ENCODE measurements at regions not wholly inside any gene's neighbourhood (a gene's known extent, or its start where the extent isn't known, plus 50 kb on each side); places are given as distances from the start of the nearest gene placed in this dataset.

GRCh38 chr22:48786679-48786996, 1041.0 kb downstream of the BRD1 start:
- intact Hi-C loops (cut with micrococcal nuclease) (no loop called here), dilution Hi-C loops (cut with HindIII; ENCODE audit: low sequenced_read_pairs, unreplicated experiment) (no loop called here), in situ Hi-C loops (cut with MboI; ENCODE audit: low sequenced_read_pairs) (no loop called here)
- H3K4me2 ChIP-seq (ENCODE audit: low read depth, low read length) = no peak overlapping the region
- no peaks in the 10 kb centered on the region for H3K79me1 ChIP-seq (ENCODE audit: low read depth in 1 of 2, low read length in 2 of 2)
- no peaks in the 10 kb centered on the region for H3K36me3 ChIP-seq (ENCODE audit: control insufficient read depth, insufficient read depth, low read length)
- TF ChIP-seq MAZ (IDR thresholded peaks at IDR 0.05; ENCODE audit: borderline replicate concordance, low read depth, low read length) (no peak), RAD21 (IDR thresholded peaks at IDR 0.05; ENCODE audit: low read length) (no peak), RCOR1 (IDR thresholded peaks at IDR 0.05; ENCODE audit: insufficient replicate concordance, low read length) (no peak), MXI1 (IDR thresholded peaks at IDR 0.05; ENCODE audit: borderline replicate concordance, low read depth, low read length) (no peak), ELK1 (IDR thresholded peaks at IDR 0.05; ENCODE audit: borderline replicate concordance, low read depth, low read length) (no peak), CHD1 (IDR thresholded peaks at IDR 0.05; ENCODE audit: low read depth, low read length) (no peak)
- H3K14ac ChIP-seq (replicated peaks; ENCODE audit: low read depth, low read length) = no peak overlapping the region
- H3K9me3 ChIP-seq (ENCODE audit: control insufficient read depth, insufficient read depth, low read length) = peaks cover 35% of the 10 kb centered on the region
- no peak overlapping the region for H3K18ac ChIP-seq (ENCODE audit: low read depth, low read length)
- H3K4me1 ChIP-seq (ENCODE audit: control insufficient read depth, insufficient read depth, low read length) = no peaks in the 10 kb centered on the region
- no peak overlapping the region for H2BK15ac ChIP-seq (ENCODE audit: low read depth, low read length)
- WGBS, 2 experiments (ENCODE audit: extremely low coverage in 2 of 2, insufficient read length in 1 of 2) = no CpG with 5 or more reads among the region's 3 CpGs
- no peak for DNase-seq
- H4K20me1 ChIP-seq (ENCODE audit: insufficient read depth, low read length) = no peaks in the 10 kb centered on the region
- H3K9ac ChIP-seq (ENCODE audit: low read depth, low read length) = no peak overlapping the region
- no peaks in the 10 kb centered on the region for H3K27me3 ChIP-seq (ENCODE audit: control insufficient read depth, insufficient read depth, low read length)
- BruUV-seq (replicated peaks) = no TSS peak
- H3K23ac ChIP-seq (ENCODE audit: low read depth, low read length) = no peak overlapping the region
- H2AK9ac ChIP-seq (replicated peaks; ENCODE audit: low read depth, low read length, poor library complexity) = no peak overlapping the region
- no peak overlapping the region for H3K56ac ChIP-seq (ENCODE audit: extremely low read depth, insufficient read depth, low read length)
- no peak overlapping the region for H2BK20ac ChIP-seq (ENCODE audit: low read depth, low read length)
- no peak overlapping the region for H2BK120ac ChIP-seq (ENCODE audit: low read depth, low read length)
- H4K91ac ChIP-seq (ENCODE audit: insufficient read depth, low read depth, low read length) = no peak overlapping the region
- H3K4ac ChIP-seq (ENCODE audit: low read depth, low read length) = no peak overlapping the region
- ChIA-PET CTCF (no interaction called here), POLR2A (ENCODE audit: unreplicated experiment) (no interaction called here)
- no peak overlapping the region for H2AFZ ChIP-seq (replicated peaks; ENCODE audit: low read length, poor library complexity)
- H2AK5ac ChIP-seq (ENCODE audit: low read depth, low read length) = no peak overlapping the region
- no peak overlapping the region for H2BK5ac ChIP-seq (ENCODE audit: low read depth, low read length, poor library complexity, severe bottlenecking)
- no peak overlapping the region for H4K8ac ChIP-seq (ENCODE audit: low read depth in 2 of 2, low read length in 2 of 2)
- no peaks in the 10 kb centered on the region for H3K9me1 ChIP-seq (ENCODE audit: insufficient read depth, low read length)
- H3K27ac ChIP-seq (ENCODE audit: insufficient read depth, low read length) = no peak overlapping the region
- H4K5ac ChIP-seq (ENCODE audit: low read depth, low read length) = no peak overlapping the region
- no peak overlapping the region for H3K4me3 ChIP-seq (ENCODE audit: insufficient read depth, low read depth, low read length)
- ATAC-seq (ENCODE audit: low read depth) = no peak

Measured in IMR-90 (cell line).